ENCODE measurements at regions not wholly inside any gene's neighbourhood (a gene's known extent, or its start where the extent isn't known, plus 50 kb on each side); places are given as distances from the start of the nearest gene placed in this dataset.
A peak's percentile ranks its signal among the peaks of the same experiment; 100 is the strongest.

DNA sequence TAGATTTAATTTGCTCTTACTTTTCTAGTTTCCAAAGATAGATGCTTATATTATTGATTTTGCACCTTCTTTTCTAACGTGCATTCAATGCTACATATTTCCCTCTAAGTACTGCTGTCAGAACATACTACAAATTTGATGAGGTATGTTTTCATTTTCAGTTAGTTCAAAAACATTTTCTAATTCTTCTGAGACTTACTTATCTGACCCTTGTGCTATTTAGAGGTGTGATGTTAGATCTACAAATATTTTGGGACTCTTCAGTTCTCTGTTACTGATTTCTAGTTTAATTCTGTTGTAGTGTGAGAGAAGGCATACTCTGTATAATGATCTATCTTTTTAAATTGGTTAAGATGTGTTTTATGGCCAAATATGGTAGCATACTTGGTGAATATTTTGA is 97.8 kb upstream of the TMEM168 start:
- Mint-ChIP-seq H3K9me3 (ENCODE audit: low read depth) (no peaks in the 10 kb centered on the region), H3K4me3 (ENCODE audit: unreplicated experiment) (no peak overlapping the region), H3K27me3 (ENCODE audit: low read depth) (no peaks in the 10 kb centered on the region), H3K36me3 (ENCODE audit: low read depth) (peaks cover 6% of the 10 kb centered on the region), H3K4me1 (ENCODE audit: low read depth) (peaks cover 27% of the 10 kb centered on the region), H3K27ac (ENCODE audit: unreplicated experiment) (no peak overlapping the region)
- no peak for DNase-seq (ENCODE audit: low spot score)
- no peak for TF ChIP-seq CTCF (IDR thresholded peaks at IDR 0.05)

DNA sequence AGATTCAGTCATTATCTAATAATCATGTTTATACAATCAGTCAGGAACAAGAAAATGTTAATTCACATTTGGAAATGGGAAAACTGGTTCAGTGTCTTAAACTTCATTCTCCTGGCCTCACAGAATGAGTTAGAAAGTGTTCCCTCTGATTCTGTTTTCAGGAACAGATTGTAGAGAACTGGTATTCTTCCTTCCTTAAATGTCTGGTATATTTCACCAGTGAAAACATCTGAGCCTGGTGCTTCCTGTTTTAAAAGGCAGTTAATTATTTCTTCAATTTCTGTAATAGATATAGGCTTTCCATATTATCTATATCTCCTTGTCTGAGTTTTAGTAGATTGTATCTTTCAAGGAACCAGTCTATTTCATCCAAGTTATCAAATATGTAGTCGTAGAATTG is 97.1 kb upstream of the TMEM168 start:
- Mint-ChIP-seq H3K4me3 (ENCODE audit: unreplicated experiment) (no peak overlapping the region), H3K27ac (ENCODE audit: unreplicated experiment) (no peak overlapping the region), H3K27me3 (ENCODE audit: low read depth) (no peaks in the 10 kb centered on the region), H3K36me3 (ENCODE audit: low read depth) (peaks cover 4% of the 10 kb centered on the region), H3K4me1 (ENCODE audit: low read depth) (peaks cover 31% of the 10 kb centered on the region), H3K9me3 (ENCODE audit: low read depth) (no peaks in the 10 kb centered on the region)
- no peak for DNase-seq (ENCODE audit: low spot score)
- no peak for TF ChIP-seq CTCF (IDR thresholded peaks at IDR 0.05)

DNA sequence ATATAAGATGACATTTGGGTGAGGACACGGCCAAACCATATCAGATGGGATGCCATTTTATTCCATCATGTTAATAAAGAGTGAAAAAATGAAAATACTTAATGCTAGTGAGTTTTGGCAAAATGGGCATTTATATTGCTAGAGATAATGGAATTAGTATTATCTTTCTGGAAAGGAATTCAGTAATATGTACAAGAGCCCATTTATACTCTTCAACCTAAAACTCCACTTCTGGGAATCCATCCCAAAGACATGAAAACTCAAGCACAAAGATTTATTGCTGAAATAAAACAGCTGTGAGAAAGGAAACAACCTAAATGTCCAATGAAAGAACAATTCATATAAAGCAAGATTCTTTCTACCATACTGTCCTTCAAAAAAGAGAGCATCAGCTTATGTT is 96.0 kb upstream of the TMEM168 start:
- Mint-ChIP-seq H3K9me3 (ENCODE audit: low read depth) (no peaks in the 10 kb centered on the region), H3K4me3 (ENCODE audit: unreplicated experiment) (no peak overlapping the region), H3K27ac (ENCODE audit: unreplicated experiment) (no peak overlapping the region), H3K27me3 (ENCODE audit: low read depth) (no peaks in the 10 kb centered on the region), H3K4me1 (ENCODE audit: low read depth) (peaks cover 29% of the 10 kb centered on the region), H3K36me3 (ENCODE audit: low read depth) (peaks cover 4% of the 10 kb centered on the region)
- no peak for TF ChIP-seq CTCF (IDR thresholded peaks at IDR 0.05)
- no peak for DNase-seq (ENCODE audit: low spot score)

DNA sequence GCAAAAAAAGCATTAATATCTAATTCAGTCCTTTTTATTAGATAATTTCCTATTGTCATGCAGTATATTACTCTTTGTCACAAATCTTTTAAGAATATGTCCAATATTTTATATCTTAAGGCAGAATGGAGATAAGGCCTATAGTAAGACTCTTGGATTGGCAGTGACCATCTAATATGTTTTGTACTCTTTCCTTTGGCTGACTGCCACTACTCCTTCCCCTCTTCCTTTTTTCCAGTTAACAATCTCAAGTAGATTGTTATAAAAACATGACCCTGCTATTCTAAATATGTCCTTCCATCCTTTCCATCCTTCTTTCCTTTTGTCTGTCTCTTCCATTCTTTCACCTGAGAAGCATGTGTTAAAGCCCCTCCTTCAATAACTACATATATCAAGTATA is 92.8 kb upstream of the TMEM168 start:
- peak overlapping the region; percentile 7 for H3K27ac Mint-ChIP-seq (ENCODE audit: unreplicated experiment)
- peaks cover 18% of the 10 kb centered on the region for H3K4me1 Mint-ChIP-seq (ENCODE audit: low read depth)
- no peaks in the 10 kb centered on the region for H3K27me3 Mint-ChIP-seq (ENCODE audit: low read depth)
- TF ChIP-seq CTCF (IDR thresholded peaks at IDR 0.05) = no peak
- H3K9me3 Mint-ChIP-seq (ENCODE audit: low read depth) = no peaks in the 10 kb centered on the region
- no peak for DNase-seq (ENCODE audit: low spot score)
- H3K4me3 Mint-ChIP-seq (ENCODE audit: unreplicated experiment) = no peak overlapping the region
- peaks cover 4% of the 10 kb centered on the region for H3K36me3 Mint-ChIP-seq (ENCODE audit: low read depth)

DNA sequence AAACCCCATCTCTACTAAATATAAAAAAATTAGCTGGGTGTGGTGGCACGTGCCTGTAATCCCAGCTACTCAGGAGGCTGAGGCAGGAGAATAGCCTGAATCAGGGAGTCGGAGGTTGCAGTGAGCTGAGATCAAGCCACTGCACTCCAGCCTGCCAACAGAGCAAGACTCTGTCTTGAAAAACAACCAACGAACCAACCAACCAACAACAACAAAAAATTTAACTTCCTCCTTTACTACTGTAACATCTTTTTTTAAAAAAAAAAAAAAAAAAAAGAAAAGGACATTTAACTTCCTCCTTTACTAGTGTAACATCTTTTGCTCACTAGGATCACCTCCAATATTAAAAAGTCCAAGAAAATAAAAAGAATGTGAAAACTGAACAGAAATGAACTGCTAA is 92.3 kb upstream of the TMEM168 start:
- Mint-ChIP-seq H3K9me3 (ENCODE audit: low read depth) (no peaks in the 10 kb centered on the region), H3K4me1 (ENCODE audit: low read depth) (peaks cover 16% of the 10 kb centered on the region), H3K36me3 (ENCODE audit: low read depth) (peaks cover 4% of the 10 kb centered on the region), H3K27me3 (ENCODE audit: low read depth) (no peaks in the 10 kb centered on the region), H3K27ac (ENCODE audit: unreplicated experiment) (no peak overlapping the region), H3K4me3 (ENCODE audit: unreplicated experiment) (no peak overlapping the region)
- TF ChIP-seq CTCF (IDR thresholded peaks at IDR 0.05) = no peak
- no peak for DNase-seq (ENCODE audit: low spot score)

All from chondrocyte (in vitro differentiated cells).